Panc1 (cell line): ENCODE measurements at regions not wholly inside any gene's neighbourhood (a gene's known extent, or its start where the extent isn't known, plus 50 kb on each side); places are given as distances from the start of the nearest gene placed in this dataset.
"Not testable (repeated sequence)": the region's sequence is repeated elsewhere in the genome, so short reads cannot be mapped to it uniquely, and the experiment has no call there.

Experiments
- ATAC-seq: fragments of 200-7000 bp; cut with Tn5 transposase; 2 replicates; pipeline ENCODE4 v1.9.1; 2020; ENCODE audit warnings: mild to moderate bottlenecking, moderate library complexity
- BruUV-seq: library from RNA; stranded (reverse); fragments of 400-500 nt; replicated peaks from 2 replicates; lab custom pipeline; 2021; lab: Mats Ljungman, UMichigan
- CTCF ChIA-PET: fragments of 300-600 bp; sonication (Branson Sonifier 250); formaldehyde crosslinking; loops from one replicate; lab custom pipeline; 2022; ENCODE audit warnings: antibody characterized with exemption; lab: Charles Lee
- POLR2A ChIA-PET: fragments of 300-600 bp; sonication (Branson Sonifier 250); formaldehyde crosslinking; loops from one replicate; lab custom pipeline; 2022; ENCODE audit warnings: antibody characterized with exemption; lab: Charles Lee
- DNase-seq: peaks from one replicate; pipeline ENCODE4 v3.0.0-alpha.2; 2010; ENCODE audit warnings: low read depth, low spot score
- H3K27ac ChIP-seq: 2 replicates; pipeline ENCODE4 v1.5.1; 2011; ENCODE audit warnings: mild to moderate bottlenecking, low read length, inconsistent platforms
- H3K27me3 ChIP-seq: fragments of 200-500 bp; sonication (Bioruptor generic); 2 replicates; pipeline ENCODE4 v1.6.0; 2014; ENCODE audit warnings: low read length, inconsistent platforms; ENCODE audit not compliant: control insufficient read depth, insufficient read depth
- H3K36me3 ChIP-seq: fragments of 200-500 bp; sonication (Bioruptor generic); 2 replicates; pipeline ENCODE4 v1.5.1; 2014; ENCODE audit warnings: inconsistent platforms, mild to moderate bottlenecking, low read length, moderate library complexity; ENCODE audit not compliant: control insufficient read depth, insufficient read depth
- H3K4me1 ChIP-seq: 2 replicates; pipeline ENCODE4 v1.5.1; 2011; ENCODE audit warnings: inconsistent platforms, mild to moderate bottlenecking, low read length, moderate library complexity; ENCODE audit not compliant: control insufficient read depth, insufficient read depth
- H3K4me3 ChIP-seq, 2 experiments: 2 replicates each; pipeline ENCODE4 v1.5.1; 2011 to 2012; ENCODE audit warnings: low read depth in 2 of 2, low read length in 2 of 2, mild to moderate bottlenecking in 2 of 2, inconsistent platforms in 1 of 2, moderate library complexity in 1 of 2
- H3K9me3 ChIP-seq: fragments of 200-500 bp; sonication (Bioruptor generic); 2 replicates; pipeline ENCODE4 v1.5.1; 2014; ENCODE audit warnings: low read depth, mild to moderate bottlenecking, inconsistent platforms, low read length, moderate library complexity; ENCODE audit not compliant: control insufficient read depth, insufficient read depth
- CTCF ChIP-seq: fragments of 450-650 bp; IDR thresholded peaks from 2 replicates; pipeline ENCODE4 v1.5.1; 2017; ENCODE audit warnings: mild to moderate bottlenecking
- POLR2AphosphoS5 ChIP-seq: IDR thresholded peaks from 2 replicates; pipeline ENCODE4 v1.6.1; 2012; ENCODE audit warnings: mild to moderate bottlenecking, low read depth, low read length, moderate library complexity
- REST ChIP-seq, 2 experiments: IDR thresholded peaks; 2 replicates each; pipeline ENCODE4 v1.6.1; 2011 to 2012; ENCODE audit warnings: low read depth in 2 of 2, control low read depth in 1 of 2, low read length in 1 of 2, mild to moderate bottlenecking in 1 of 2, moderate library complexity in 1 of 2; ENCODE audit not compliant: insufficient read depth in 1 of 2
- SIN3A ChIP-seq: IDR thresholded peaks from 2 replicates; pipeline ENCODE4 v1.6.1; 2012; ENCODE audit warnings: low read depth, mild to moderate bottlenecking, low read length, moderate library complexity, borderline replicate concordance; ENCODE audit not compliant: insufficient read depth
- TCF7L2 ChIP-seq: IDR thresholded peaks from 2 replicates; pipeline ENCODE4 v1.6.1; 2011; ENCODE audit warnings: mild to moderate bottlenecking, low read depth, low read length, inconsistent platforms
- in situ Hi-C: cut with HindIII; loops from 2 replicates; pipeline ENCODE4 v1.10.0; 2016; ENCODE audit warnings: low sequenced_read_pairs, low pct_unique_long_range_greater_than_20kb
- intact Hi-C: fragments of 100-400 bp; cut with micrococcal nuclease; formaldehyde crosslinking; loops from one replicate; pipeline ENCODE4 v1.10.0; 2022; ENCODE audit not compliant: unreplicated experiment

GRCh38 chr5:117533792-117534191 lies 959.2 kb upstream of the SEMA6A start:
- H3K27me3 ChIP-seq, result no peaks in the 10 kb centered on the region
- in situ Hi-C loops, result no loop called here
- BruUV-seq, result no TSS peak

GRCh38 chr5:117533051-117533670 lies 958.5 kb upstream of the SEMA6A start:
- intact Hi-C loops, ATAC-seq: not testable (repeated sequence)

More at GRCh38 chr5:117533792-117534191, 959.2 kb upstream of the SEMA6A start:
- H3K36me3 ChIP-seq, result no peaks in the 10 kb centered on the region
- no peak for ATAC-seq
- no peak for TF ChIP-seq SIN3A
- no peak for TF ChIP-seq TCF7L2
- TF ChIP-seq REST (IDR thresholded peaks at IDR 0.05; ENCODE audit: insufficient read depth in 1 of 2, low read depth in 2 of 2, low read length in 1 of 2), result no peak
- TF ChIP-seq POLR2AphosphoS5, result no peak
- no peak for TF ChIP-seq CTCF
- POLR2A ChIA-PET, result no interaction called here
- DNase-seq, result no peak
- H3K4me3 ChIP-seq, result no peak overlapping the region
- no peak overlapping the region for H3K27ac ChIP-seq
- H3K4me1 ChIP-seq, result no peaks in the 10 kb centered on the region
- intact Hi-C loops, result no loop called here
- H3K9me3 ChIP-seq, result no peaks in the 10 kb centered on the region
- CTCF ChIA-PET, result no interaction called here

GRCh38 chr5:117519957-117520500 lies 945.4 kb upstream of the SEMA6A start:
- POLR2A ChIA-PET, result no interaction called here
- ATAC-seq (no peak), DNase-seq (no peak)
- Histone ChIP-seq H3K4me1 (no peaks in the 10 kb centered on the region), H3K27ac (no peak overlapping the region), H3K9me3 (no peaks in the 10 kb centered on the region), H3K27me3 (no peaks in the 10 kb centered on the region), H3K36me3 (no peaks in the 10 kb centered on the region; the same call in 1 of the 2 replicates), H3K4me3 (no peak overlapping the region)
- CTCF ChIA-PET, result no interaction called here
- intact Hi-C loops (no loop called here), in situ Hi-C loops (no loop called here)
- no peak for TF ChIP-seq SIN3A
- no peak for TF ChIP-seq CTCF
- no peak for TF ChIP-seq POLR2AphosphoS5
- TF ChIP-seq REST (IDR thresholded peaks at IDR 0.05; ENCODE audit: insufficient read depth in 1 of 2, low read depth in 2 of 2, low read length in 1 of 2), result no peak
- TF ChIP-seq TCF7L2, result no peak
- no TSS peak for BruUV-seq

More at GRCh38 chr5:117533051-117533670, 958.5 kb upstream of the SEMA6A start:
- CTCF ChIA-PET, BruUV-seq, H3K9me3 ChIP-seq, DNase-seq, H3K27ac ChIP-seq, in situ Hi-C loops, POLR2A ChIA-PET, H3K27me3 ChIP-seq, H3K36me3 ChIP-seq, H3K4me1 ChIP-seq, H3K4me3 ChIP-seq: not testable (repeated sequence)
